ENCODE measurements at regions not wholly inside any gene's neighbourhood (a gene's known extent, or its start where the extent isn't known, plus 50 kb on each side); places are given as distances from the start of the nearest gene placed in this dataset.

GRCh38 chr2:225989809-225990208 is 590.3 kb downstream of the NYAP2 start:
- Histone ChIP-seq H2AFZ (ENCODE audit: low read depth, low read length) (no peak overlapping the region), H3K4me3 (ENCODE audit: insufficient read depth in 1 of 2, low read depth in 1 of 2, low read length in 2 of 2) (no peak overlapping the region), H2BK15ac (ENCODE audit: low read depth, poor library complexity, severe bottlenecking) (no peak overlapping the region), H4K91ac (ENCODE audit: low read length) (no peak overlapping the region), H3K4ac (ENCODE audit: low read depth in 1 of 2, low read length in 2 of 2) (no peak overlapping the region), H3K23ac (ENCODE audit: low read length in 2 of 2) (no peak overlapping the region), H2BK5ac (ENCODE audit: low read depth, low read length, poor library complexity, severe bottlenecking) (no peak overlapping the region), H3K36me3 (ENCODE audit: control insufficient read depth in 1 of 2, insufficient read depth in 2 of 2, low read depth in 1 of 2, low read length in 2 of 2) (no peaks in the 10 kb centered on the region), H3K18ac (ENCODE audit: low read depth in 1 of 2, low read length in 2 of 2) (no peak overlapping the region), H3K27ac (ENCODE audit: low read length, poor library complexity, severe bottlenecking) (no peak overlapping the region), H2AK5ac (ENCODE audit: low read length, severe bottlenecking) (no peak overlapping the region), H3K27me3 (ENCODE audit: control insufficient read depth in 1 of 2, insufficient read depth in 1 of 2, low read length in 2 of 2) (no peaks in the 10 kb centered on the region), H2BK120ac (ENCODE audit: low read depth, low read length) (no peak overlapping the region), H2BK12ac (ENCODE audit: low read length in 2 of 2) (no peak overlapping the region), H3K9ac (ENCODE audit: low read length) (no peak overlapping the region), H3K79me1 (replicated peaks; ENCODE audit: low read length, poor library complexity, severe bottlenecking) (no peaks in the 10 kb centered on the region), H3K4me1 (ENCODE audit: control insufficient read depth, insufficient read depth, low read depth, low read length) (no peaks in the 10 kb centered on the region), H3K14ac (ENCODE audit: low read length in 2 of 2) (no peak overlapping the region), H4K8ac (ENCODE audit: low read length) (no peak overlapping the region), H3K9me3 (ENCODE audit: control insufficient read depth, low read length) (no peaks in the 10 kb centered on the region), H3K4me2 (ENCODE audit: low read length, poor library complexity, severe bottlenecking) (no peak overlapping the region)
- WGBS = 100% methylated on average over 1 of the region's 4 CpGs
- DNase-seq = no peak

DNA sequence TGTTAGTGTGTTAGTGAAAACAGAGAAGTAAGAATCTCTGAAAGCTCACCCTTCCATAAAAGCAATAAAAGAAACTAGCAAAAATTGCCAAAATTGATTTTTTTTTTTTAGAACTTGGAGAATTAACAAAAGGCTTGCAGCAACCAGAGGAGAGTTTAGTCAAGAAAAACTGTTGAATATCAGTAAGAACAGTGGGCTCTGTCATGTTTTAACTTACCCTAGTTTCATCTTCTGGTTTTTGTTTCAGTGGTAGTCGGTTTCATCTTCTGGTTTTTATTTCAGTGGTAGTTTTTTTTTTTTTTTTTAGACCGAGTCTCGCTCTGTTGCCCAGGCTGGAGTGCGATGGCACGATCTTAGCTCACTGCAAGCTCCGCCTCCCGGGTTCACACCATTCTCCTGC is 580.9 kb downstream of the NYAP2 start:
- Histone ChIP-seq H2BK15ac (ENCODE audit: low read depth, poor library complexity, severe bottlenecking) (no peak overlapping the region), H3K14ac (ENCODE audit: low read length in 2 of 2) (no peak overlapping the region), H3K18ac (ENCODE audit: low read depth in 1 of 2, low read length in 2 of 2) (no peak overlapping the region), H4K8ac (ENCODE audit: low read length) (no peak overlapping the region), H2BK120ac (ENCODE audit: low read depth, low read length) (no peak overlapping the region), H3K79me1 (replicated peaks; ENCODE audit: low read length, poor library complexity, severe bottlenecking) (no peaks in the 10 kb centered on the region), H3K27ac (ENCODE audit: low read length, poor library complexity, severe bottlenecking) (no peak overlapping the region), H3K4me2 (ENCODE audit: low read length, poor library complexity, severe bottlenecking) (no peak overlapping the region), H3K4me3 (ENCODE audit: insufficient read depth in 1 of 2, low read depth in 1 of 2, low read length in 2 of 2) (no peak overlapping the region), H2AFZ (ENCODE audit: low read depth, low read length) (no peak overlapping the region), H3K9ac (ENCODE audit: low read length) (no peak overlapping the region), H4K91ac (ENCODE audit: low read length) (no peak overlapping the region), H3K23ac (ENCODE audit: low read length in 2 of 2) (no peak overlapping the region), H3K4me1 (ENCODE audit: control insufficient read depth, insufficient read depth, low read depth, low read length) (no peaks in the 10 kb centered on the region), H3K4ac (ENCODE audit: low read depth in 1 of 2, low read length in 2 of 2) (no peak overlapping the region), H2BK12ac (ENCODE audit: low read length in 2 of 2) (no peak overlapping the region), H3K36me3 (ENCODE audit: control insufficient read depth in 1 of 2, insufficient read depth in 2 of 2, low read depth in 1 of 2, low read length in 2 of 2) (no peaks in the 10 kb centered on the region), H3K27me3 (ENCODE audit: control insufficient read depth in 1 of 2, insufficient read depth in 1 of 2, low read length in 2 of 2) (no peaks in the 10 kb centered on the region), H2BK5ac (ENCODE audit: low read depth, low read length, poor library complexity, severe bottlenecking) (no peak overlapping the region), H3K9me3 (ENCODE audit: control insufficient read depth, low read length) (peaks cover 4% of the 10 kb centered on the region), H2AK5ac (ENCODE audit: low read length, severe bottlenecking) (no peak overlapping the region)
- WGBS = 92% methylated on average over 7 of the region's 7 CpGs
- no peak for DNase-seq

DNA sequence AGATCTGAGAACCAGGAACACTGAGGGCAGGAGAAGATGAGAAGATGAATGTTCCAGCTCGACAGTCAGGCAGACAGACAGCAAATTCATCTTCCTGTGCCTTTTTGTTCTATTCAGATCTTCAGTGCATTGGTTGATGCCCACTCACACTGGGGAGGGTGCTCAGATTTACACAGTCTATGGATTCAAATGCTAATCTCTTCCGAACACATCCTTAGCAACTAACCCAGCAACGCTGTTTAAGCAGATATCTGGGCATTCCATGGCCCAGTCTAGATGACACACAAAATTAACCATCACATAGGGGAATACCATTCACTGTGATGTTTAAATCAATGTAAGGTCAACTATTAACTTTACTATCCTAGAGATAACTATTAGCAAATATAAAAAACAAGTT is 571.9 kb downstream of the NYAP2 start:
- no peak overlapping the region for H3K4ac ChIP-seq (ENCODE audit: low read depth in 1 of 2, low read length in 2 of 2)
- no peak overlapping the region for H3K14ac ChIP-seq (ENCODE audit: low read length in 2 of 2)
- H3K23ac ChIP-seq (ENCODE audit: low read length in 2 of 2) = no peak overlapping the region
- H2BK12ac ChIP-seq (ENCODE audit: low read length in 2 of 2) = no peak overlapping the region
- H3K9me3 ChIP-seq (ENCODE audit: control insufficient read depth, low read length) = no peaks in the 10 kb centered on the region
- no peak overlapping the region for H3K27ac ChIP-seq (ENCODE audit: low read length, poor library complexity, severe bottlenecking)
- H2BK15ac ChIP-seq (ENCODE audit: low read depth, poor library complexity, severe bottlenecking) = no peak overlapping the region
- WGBS = 96% methylated on average over 2 of the region's 3 CpGs
- H3K18ac ChIP-seq (ENCODE audit: low read depth in 1 of 2, low read length in 2 of 2) = no peak overlapping the region
- H3K79me1 ChIP-seq (replicated peaks; ENCODE audit: low read length, poor library complexity, severe bottlenecking) = no peaks in the 10 kb centered on the region
- no peak overlapping the region for H3K4me2 ChIP-seq (ENCODE audit: low read length, poor library complexity, severe bottlenecking)
- H3K4me1 ChIP-seq (ENCODE audit: control insufficient read depth, insufficient read depth, low read depth, low read length) = no peaks in the 10 kb centered on the region
- no peak overlapping the region for H2BK5ac ChIP-seq (ENCODE audit: low read depth, low read length, poor library complexity, severe bottlenecking)
- no peak overlapping the region for H3K4me3 ChIP-seq (ENCODE audit: insufficient read depth in 1 of 2, low read depth in 1 of 2, low read length in 2 of 2)
- no peaks in the 10 kb centered on the region for H3K27me3 ChIP-seq (ENCODE audit: control insufficient read depth in 1 of 2, insufficient read depth in 1 of 2, low read length in 2 of 2)
- H3K36me3 ChIP-seq (ENCODE audit: control insufficient read depth in 1 of 2, insufficient read depth in 2 of 2, low read depth in 1 of 2, low read length in 2 of 2) = no peaks in the 10 kb centered on the region
- H3K9ac ChIP-seq (ENCODE audit: low read length) = no peak overlapping the region
- H2BK120ac ChIP-seq (ENCODE audit: low read depth, low read length) = no peak overlapping the region
- H4K8ac ChIP-seq (ENCODE audit: low read length) = no peak overlapping the region
- no peak overlapping the region for H2AK5ac ChIP-seq (ENCODE audit: low read length, severe bottlenecking)
- DNase-seq = no peak
- no peak overlapping the region for H2AFZ ChIP-seq (ENCODE audit: low read depth, low read length)
- H4K91ac ChIP-seq (ENCODE audit: low read length) = no peak overlapping the region

DNA sequence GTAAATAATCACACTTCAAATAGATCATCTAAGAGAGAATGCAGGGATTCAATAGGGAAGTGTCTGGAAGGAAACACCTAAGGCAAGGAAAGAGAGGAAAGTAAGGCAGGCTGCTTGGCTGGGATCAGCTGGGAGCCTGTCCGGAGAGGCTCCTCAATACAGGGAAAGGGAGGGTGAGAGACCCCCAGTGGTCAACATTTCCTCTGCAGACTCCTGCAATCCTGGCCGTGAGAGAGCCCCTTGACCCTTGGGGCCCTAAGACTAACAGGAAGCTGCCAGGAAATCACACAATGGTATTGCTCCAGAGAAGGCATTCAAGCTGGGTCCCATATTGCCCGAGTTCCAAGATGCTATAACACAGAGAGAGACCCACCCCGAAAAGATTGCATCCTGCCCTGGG is 549.4 kb downstream of the NYAP2 start:
- DNase-seq = no peak
- 54% methylated on average over 4 of the region's 4 CpGs for WGBS
- Histone ChIP-seq H2BK12ac (ENCODE audit: low read length in 2 of 2) (no peak overlapping the region), H3K36me3 (ENCODE audit: control insufficient read depth in 1 of 2, insufficient read depth in 2 of 2, low read depth in 1 of 2, low read length in 2 of 2) (no peaks in the 10 kb centered on the region), H4K8ac (ENCODE audit: low read length) (no peak overlapping the region), H2BK15ac (ENCODE audit: low read depth, poor library complexity, severe bottlenecking) (no peak overlapping the region), H3K4ac (ENCODE audit: low read depth in 1 of 2, low read length in 2 of 2) (no peak overlapping the region), H3K9me3 (ENCODE audit: control insufficient read depth, low read length) (peaks cover 22% of the 10 kb centered on the region), H3K27me3 (ENCODE audit: control insufficient read depth in 1 of 2, insufficient read depth in 1 of 2, low read length in 2 of 2) (no peaks in the 10 kb centered on the region), H2BK5ac (ENCODE audit: low read depth, low read length, poor library complexity, severe bottlenecking) (no peak overlapping the region), H3K23ac (ENCODE audit: low read length in 2 of 2) (no peak overlapping the region), H4K91ac (ENCODE audit: low read length) (no peak overlapping the region), H2AFZ (ENCODE audit: low read depth, low read length) (no peak overlapping the region), H3K79me1 (replicated peaks; ENCODE audit: low read length, poor library complexity, severe bottlenecking) (no peaks in the 10 kb centered on the region), H3K4me1 (ENCODE audit: control insufficient read depth, insufficient read depth, low read depth, low read length) (no peaks in the 10 kb centered on the region), H3K4me3 (ENCODE audit: insufficient read depth in 1 of 2, low read depth in 1 of 2, low read length in 2 of 2) (no peak overlapping the region), H3K4me2 (ENCODE audit: low read length, poor library complexity, severe bottlenecking) (no peak overlapping the region), H3K18ac (ENCODE audit: low read depth in 1 of 2, low read length in 2 of 2) (no peak overlapping the region), H3K27ac (ENCODE audit: low read length, poor library complexity, severe bottlenecking) (no peak overlapping the region), H3K9ac (ENCODE audit: low read length) (no peak overlapping the region), H2BK120ac (ENCODE audit: low read depth, low read length) (no peak overlapping the region), H2AK5ac (ENCODE audit: low read length, severe bottlenecking) (no peak overlapping the region), H3K14ac (ENCODE audit: low read length in 2 of 2) (no peak overlapping the region)

Measured in mesenchymal stem cell (in vitro differentiated cells and primary cell).